A549 (cell line): ENCODE measurements at regions not wholly inside any gene's neighbourhood (a gene's known extent, or its start where the extent isn't known, plus 50 kb on each side); places are given as distances from the start of the nearest gene placed in this dataset.

Source experiments
- BCL3 ChIP-seq: fragments of >200 bp; sonication (Bioruptor Twin); formaldehyde crosslinking; IDR thresholded peaks from 3 replicates; pipeline ENCODE4 v1.6.1; 2016
- CEBPB ChIP-seq, 2 experiments: fragments of >200 bp in 1 of 2; sonication (Bioruptor Twin) in 1 of 2; formaldehyde crosslinking in 1 of 2; IDR thresholded peaks; 2 replicates each; pipeline ENCODE4 v1.6.1; 2012 to 2016
- CTCF ChIP-seq: fragments of >200 bp; sonication (Bioruptor Twin); formaldehyde crosslinking; IDR thresholded peaks from 3 replicates; pipeline ENCODE4 v1.5.1; 2016
- NR3C1 ChIP-seq: fragments of >200 bp; sonication (Bioruptor Twin); formaldehyde crosslinking; IDR thresholded peaks from 3 replicates; pipeline ENCODE4 v1.6.1; 2017
- POLR2AphosphoS2 ChIP-seq: conservative IDR thresholded peaks from 2 replicates; pipeline ENCODE4 v1.6.1; 2012; ENCODE audit warnings: low read length, improper control_type of control experiment, inconsistent platforms
- RAD21 ChIP-seq, 2 experiments: fragments of >200 bp in 1 of 2; sonication (Bioruptor Twin) in 1 of 2; formaldehyde crosslinking in 1 of 2; IDR thresholded peaks in 1 of 2; conservative IDR thresholded peaks in 1 of 2; 2 replicates in 1 of 2; 3 replicates in 1 of 2; pipeline ENCODE4 v1.6.1; 2012 to 2018; ENCODE audit warnings: inconsistent platforms in 1 of 2
- SREBF2 ChIP-seq: fragments of 450-650 bp; IDR thresholded peaks from 2 replicates; pipeline ENCODE4 v1.6.1; 2014; ENCODE audit warnings: mild to moderate bottlenecking, moderate library complexity

- TF ChIP-seq NR3C1, result no peak
- no peak for TF ChIP-seq CTCF
- no peak for TF ChIP-seq RAD21 (conservative IDR thresholded peaks at IDR 0.05 in 1 of 2, IDR thresholded peaks at IDR 0.05 in 1 of 2)
- no peak for TF ChIP-seq POLR2AphosphoS2
- TF ChIP-seq BCL3, result no peak
- TF ChIP-seq CEBPB (IDR thresholded peaks at IDR 0.05), result no peak
- no peak for TF ChIP-seq SREBF2
Measured at GRCh38 chr5:98031496-98031895, 742.0 kb upstream of the RGMB start.
